22Rv1 (cell line): ENCODE measurements at regions not wholly inside any gene's neighbourhood (a gene's known extent, or its start where the extent isn't known, plus 50 kb on each side); places are given as distances from the start of the nearest gene placed in this dataset.

Source experiments
- ZFX ChIP-seq: fragments of 450-650 bp; IDR thresholded peaks from 2 replicates; pipeline ENCODE4 v1.6.1; 2017; ENCODE audit warnings: antibody characterized with exemption, borderline replicate concordance
- TF ChIP-seq, protein P1 (sequence below): fragments of 450-650 bp; IDR thresholded peaks from 2 replicates; pipeline ENCODE4 v1.5.1; 2017; ENCODE audit warnings: mild to moderate bottlenecking

DNA sequence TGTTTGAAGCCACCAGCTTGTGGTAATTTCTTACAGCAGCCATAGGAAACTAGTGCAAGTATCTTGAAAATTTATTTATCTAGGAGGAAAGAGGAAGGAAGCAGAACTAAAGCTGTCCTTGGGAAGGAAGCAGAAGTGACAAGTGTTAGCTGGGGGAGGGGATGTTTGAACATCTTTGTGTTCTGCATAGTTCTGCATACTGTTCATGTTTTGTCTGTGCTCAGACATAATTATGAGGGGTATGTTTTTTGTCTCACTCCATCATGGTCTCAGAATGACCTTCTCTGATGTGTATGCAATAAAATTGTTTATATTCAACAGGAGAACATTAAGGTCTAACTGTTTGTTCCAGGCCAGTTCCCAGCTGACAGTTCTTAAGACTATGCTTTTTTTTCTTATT is 606.5 kb downstream of the GALC start:
- TF ChIP-seq, protein P1, sequence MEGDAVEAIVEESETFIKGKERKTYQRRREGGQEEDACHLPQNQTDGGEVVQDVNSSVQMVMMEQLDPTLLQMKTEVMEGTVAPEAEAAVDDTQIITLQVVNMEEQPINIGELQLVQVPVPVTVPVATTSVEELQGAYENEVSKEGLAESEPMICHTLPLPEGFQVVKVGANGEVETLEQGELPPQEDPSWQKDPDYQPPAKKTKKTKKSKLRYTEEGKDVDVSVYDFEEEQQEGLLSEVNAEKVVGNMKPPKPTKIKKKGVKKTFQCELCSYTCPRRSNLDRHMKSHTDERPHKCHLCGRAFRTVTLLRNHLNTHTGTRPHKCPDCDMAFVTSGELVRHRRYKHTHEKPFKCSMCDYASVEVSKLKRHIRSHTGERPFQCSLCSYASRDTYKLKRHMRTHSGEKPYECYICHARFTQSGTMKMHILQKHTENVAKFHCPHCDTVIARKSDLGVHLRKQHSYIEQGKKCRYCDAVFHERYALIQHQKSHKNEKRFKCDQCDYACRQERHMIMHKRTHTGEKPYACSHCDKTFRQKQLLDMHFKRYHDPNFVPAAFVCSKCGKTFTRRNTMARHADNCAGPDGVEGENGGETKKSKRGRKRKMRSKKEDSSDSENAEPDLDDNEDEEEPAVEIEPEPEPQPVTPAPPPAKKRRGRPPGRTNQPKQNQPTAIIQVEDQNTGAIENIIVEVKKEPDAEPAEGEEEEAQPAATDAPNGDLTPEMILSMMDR = no peak
- no peak for TF ChIP-seq ZFX
